T-cell (primary cell): ENCODE measurements at regions not wholly inside any gene's neighbourhood (a gene's known extent, or its start where the extent isn't known, plus 50 kb on each side); places are given as distances from the start of the nearest gene placed in this dataset.
"Not testable (repeated sequence)": the region's sequence is repeated elsewhere in the genome, so short reads cannot be mapped to it uniquely, and the experiment has no call there.

Experiments used
- ATAC-seq, 4 experiments: fragments of 200-7000 bp in 3 of 4; fragments of 150-1000 bp in 1 of 4; cut with Tn5 transposase; replicated peaks in 1 of 4; 1 replicate in 3 of 4; 2 replicates in 1 of 4; pipeline ENCODE4 v1.10.0; 2021; ENCODE audit warnings: moderate library complexity in 3 of 4, mild to moderate bottlenecking in 2 of 4, moderate number of reproducible peaks in 1 of 4
- CTCF ChIA-PET, 2 donors: fragments of 300-600 bp; sonication (Branson Sonifier 250); formaldehyde crosslinking; loops; one replicate each; lab custom pipeline; 2022; ENCODE audit warnings: antibody characterized with exemption in 2 of 2; lab: Charles Lee
- POLR2A ChIA-PET, 2 donors: fragments of 300-600 bp; sonication (Branson Sonifier 250); formaldehyde crosslinking; loops; one replicate each; lab custom pipeline; 2022; ENCODE audit warnings: antibody characterized with exemption in 2 of 2; lab: Charles Lee
- DNase-seq, 35 experiments: peaks; one replicate each; pipeline versions ENCODE4 v3.0.0 to v3.0.0-alpha.2; 2013 to 2023
- H3K27ac ChIP-seq: one replicate; pipeline ENCODE4 v1.5.1; 2013; ENCODE audit warnings: low read length
- H3K27me3 ChIP-seq, 2 experiments: replicated peaks in 1 of 2; 1 replicate in 1 of 2; 2 replicates in 1 of 2; pipeline versions ENCODE4 v1.6.1 to v1.7.0; 2013; ENCODE audit warnings: low read length in 1 of 2, mixed read lengths in 1 of 2; ENCODE audit not compliant: control insufficient read depth in 2 of 2, insufficient read depth in 2 of 2; ENCODE audit errors: extremely low read depth in 1 of 2
- H3K36me3 ChIP-seq, 2 donors: 1 replicate in 1 of 2; 2 replicates in 1 of 2; pipeline versions ENCODE4 v1.6.1 to v1.7.0; 2013; ENCODE audit warnings: low read length in 1 of 2; ENCODE audit not compliant: control insufficient read depth in 2 of 2, insufficient read depth in 1 of 2; ENCODE audit errors: extremely low read depth in 1 of 2
- H3K4me1 ChIP-seq, 2 experiments: 1 replicate in 1 of 2; 2 replicates in 1 of 2; pipeline versions ENCODE4 v1.6.1 to v1.7.0; 2013; ENCODE audit warnings: low read length in 2 of 2, mixed read lengths in 1 of 2; ENCODE audit not compliant: insufficient read depth in 2 of 2, control insufficient read depth in 1 of 2; ENCODE audit errors: extremely low read depth in 1 of 2
- H3K4me3 ChIP-seq, 2 donors: 1 replicate in 1 of 2; 2 replicates in 1 of 2; pipeline versions ENCODE4 v1.5.1 to v1.7.0; 2013; ENCODE audit warnings: mild to moderate bottlenecking in 2 of 2, low read length in 1 of 2, moderate library complexity in 1 of 2; ENCODE audit not compliant: control insufficient read depth in 1 of 2; ENCODE audit errors: extremely low read depth in 1 of 2
- H3K9me3 ChIP-seq: 2 replicates; pipeline ENCODE4 v1.7.0; 2013
- H3K27ac Mint-ChIP-seq, 2 donors: one replicate each; pipeline ENCODE4 v1.8.0; 2020 to 2021; ENCODE audit warnings: mild to moderate bottlenecking in 2 of 2, mixed read lengths in 2 of 2
- H3K27me3 Mint-ChIP-seq, 2 donors: one replicate each; pipeline ENCODE4 v1.8.0; 2021 to 2022; ENCODE audit warnings: mixed read lengths in 2 of 2
- H3K36me3 Mint-ChIP-seq: one replicate; pipeline ENCODE4 v1.8.0; 2021; ENCODE audit warnings: mixed read lengths
- H3K4me1 Mint-ChIP-seq, 3 donors: one replicate each; pipeline ENCODE4 v1.8.0; 2020 to 2022; ENCODE audit warnings: mixed read lengths in 3 of 3, mild to moderate bottlenecking in 1 of 3
- H3K4me3 Mint-ChIP-seq, 3 donors: one replicate each; pipeline ENCODE4 v1.8.0; 2020 to 2022; ENCODE audit warnings: mild to moderate bottlenecking in 3 of 3, mixed read lengths in 3 of 3, moderate library complexity in 3 of 3
- H3K9me3 Mint-ChIP-seq, 3 donors: one replicate each; pipeline ENCODE4 v1.8.0; 2020 to 2022; ENCODE audit warnings: mixed read lengths in 3 of 3
- WGBS: methylation state at CpG from one replicate; pipeline ENCODE4 v1.1.5; 2013; ENCODE audit warnings: missing lambda C conversion rate; ENCODE audit not compliant: insufficient coverage; 5-methylcytosine and 5-hydroxymethylcytosine counted together

- H3K4me3 Mint-ChIP-seq = no peak overlapping the region
- peaks cover 4 to 12% (median 9%) of the 10 kb centered on the region in 3 donors for H3K9me3 Mint-ChIP-seq
- no peaks in the 10 kb centered on the region for H3K4me1 ChIP-seq
- H3K36me3 Mint-ChIP-seq = no peaks in the 10 kb centered on the region
- CTCF ChIA-PET = no interaction called here
- H3K4me3 ChIP-seq = no peak overlapping the region
- no peak overlapping the region for H3K27ac Mint-ChIP-seq
- DNase-seq (no peak), ATAC-seq (no peak)
- POLR2A ChIA-PET = no interaction called here
- no peaks in the 10 kb centered on the region for H3K27me3 ChIP-seq
- no peaks in the 10 kb centered on the region for H3K4me1 Mint-ChIP-seq
- H3K36me3 ChIP-seq = no peaks in the 10 kb centered on the region
- no peak overlapping the region for H3K27ac ChIP-seq
- H3K9me3 ChIP-seq = no peaks in the 10 kb centered on the region
- no peaks in the 10 kb centered on the region for H3K27me3 Mint-ChIP-seq
Measured at GRCh38 chr13:55572408-55572807, 1568.3 kb upstream of the PRR20A start.

DNA sequence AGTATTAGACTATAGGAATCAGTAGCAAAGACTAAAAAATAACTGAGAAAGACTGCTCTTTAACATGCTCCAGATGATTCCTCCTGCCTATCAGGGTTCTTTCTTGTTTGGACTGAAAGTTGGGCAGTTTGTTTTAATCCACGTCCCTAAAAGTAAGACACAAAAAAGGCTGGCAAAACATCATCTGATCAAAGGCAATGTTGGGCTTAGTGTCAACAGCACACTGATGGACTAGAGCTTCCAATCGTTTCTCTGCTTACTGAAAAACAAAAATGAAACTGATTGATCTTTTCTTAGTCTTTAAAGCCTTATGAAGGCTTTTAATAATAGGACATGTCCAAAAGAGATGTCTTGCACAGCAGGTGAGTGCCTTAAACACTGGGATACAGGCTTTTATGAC, 1567.9 kb upstream of the PRR20A start:
- Mint-ChIP-seq H3K36me3 (no peaks in the 10 kb centered on the region), H3K4me1 (no peaks in the 10 kb centered on the region), H3K9me3 (peaks cover 4 to 14% (median 9%) of the 10 kb centered on the region in 3 donors), H3K27me3 (no peaks in the 10 kb centered on the region), H3K4me3 (no peak overlapping the region), H3K27ac (no peak overlapping the region)
- Histone ChIP-seq H3K4me3 (no peak overlapping the region), H3K4me1 (no peaks in the 10 kb centered on the region), H3K27me3 (no peaks in the 10 kb centered on the region), H3K9me3 (no peaks in the 10 kb centered on the region), H3K36me3 (no peaks in the 10 kb centered on the region), H3K27ac (no peak overlapping the region)
- 0% methylated on average over 1 of the region's 2 CpGs for WGBS
- POLR2A ChIA-PET = no interaction called here
- no peak for DNase-seq
- ATAC-seq = no peak
- CTCF ChIA-PET = no interaction called here

DNA sequence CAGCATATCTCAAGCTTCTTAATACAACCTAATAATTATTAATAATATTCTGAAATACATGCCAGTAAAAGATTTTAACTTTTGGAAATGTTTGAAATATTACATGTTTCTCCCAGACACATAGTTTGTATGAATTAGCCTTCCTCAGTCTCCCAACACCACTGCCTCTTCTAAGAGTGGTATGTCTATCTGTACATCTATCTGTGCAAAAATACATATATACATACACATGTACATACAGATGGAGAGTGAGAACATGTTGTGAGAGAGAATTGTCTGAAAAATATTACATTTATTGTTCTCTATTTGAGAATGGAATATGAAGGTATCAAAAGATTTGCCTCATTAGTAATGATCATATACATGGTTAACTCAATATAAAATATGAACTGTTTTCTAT, 1567.2 kb upstream of the PRR20A start:
- H3K27me3 ChIP-seq = no peaks in the 10 kb centered on the region
- no peak overlapping the region for H3K27ac ChIP-seq
- Mint-ChIP-seq H3K27ac (no peak overlapping the region), H3K36me3 (no peaks in the 10 kb centered on the region), H3K27me3 (no peaks in the 10 kb centered on the region), H3K4me3 (no peak overlapping the region), H3K4me1 (no peaks in the 10 kb centered on the region), H3K9me3 (peaks cover 4 to 14% (median 9%) of the 10 kb centered on the region in 3 donors)
- ChIA-PET CTCF (no interaction called here), POLR2A (interaction anchor here in 1 of 2 donors (0.8 kb wide), 1 partner anchor 32 kb away, joined by 3 read pairs; no protein-coding TSS in a partner anchor)
- H3K4me1 ChIP-seq = no peaks in the 10 kb centered on the region
- H3K9me3 ChIP-seq = no peaks in the 10 kb centered on the region
- DNase-seq = no peak
- no peaks in the 10 kb centered on the region for H3K36me3 ChIP-seq
- no peak for ATAC-seq
- no peak overlapping the region for H3K4me3 ChIP-seq

DNA sequence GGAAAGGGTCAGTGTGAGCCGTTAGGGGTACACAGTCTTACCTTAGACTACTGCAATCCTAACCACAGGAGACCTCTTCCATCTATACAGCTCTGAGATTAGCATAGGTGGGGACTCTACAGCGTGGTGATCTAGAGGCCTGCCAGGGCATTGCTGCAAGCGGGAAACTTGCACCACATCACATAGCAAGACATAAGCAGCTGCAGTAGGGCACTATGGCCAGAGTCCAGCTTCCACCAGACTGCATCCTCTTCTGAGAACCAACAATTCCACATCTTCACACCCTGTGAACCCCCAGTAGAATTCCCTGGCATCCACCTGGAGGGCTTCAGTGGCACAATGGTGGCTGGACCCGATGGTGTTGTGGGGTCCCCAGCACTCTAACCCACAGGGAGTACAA, 1564.3 kb upstream of the PRR20A start:
- Mint-ChIP-seq H3K4me3 (no peak overlapping the region), H3K27ac (no peak overlapping the region), H3K36me3 (no peaks in the 10 kb centered on the region), H3K4me1 (no peaks in the 10 kb centered on the region), H3K9me3 (peaks cover 11 to 20% (median 17%) of the 10 kb centered on the region in 3 donors), H3K27me3 (no peaks in the 10 kb centered on the region)
- 61% methylated on average over 3 of the region's 4 CpGs for WGBS
- no peak overlapping the region for H3K27ac ChIP-seq
- DNase-seq = no peak
- H3K9me3 ChIP-seq = no peaks in the 10 kb centered on the region
- no peaks in the 10 kb centered on the region for H3K27me3 ChIP-seq
- H3K4me1 ChIP-seq = no peaks in the 10 kb centered on the region
- ChIA-PET POLR2A (no interaction called here), CTCF (no interaction called here)
- no peak overlapping the region for H3K4me3 ChIP-seq
- ATAC-seq = no peak
- no peaks in the 10 kb centered on the region for H3K36me3 ChIP-seq

- H3K27ac Mint-ChIP-seq = no peak overlapping the region
- WGBS = no CpG with 5 or more reads among the region's 1 CpG
- no peak overlapping the region for H3K27ac ChIP-seq
- H3K27me3 ChIP-seq = no peaks in the 10 kb centered on the region
- CTCF ChIA-PET = no interaction called here
- no peaks in the 10 kb centered on the region for H3K36me3 ChIP-seq
- POLR2A ChIA-PET = no interaction called here
- H3K4me1 Mint-ChIP-seq = no peaks in the 10 kb centered on the region
- no peaks in the 10 kb centered on the region for H3K27me3 Mint-ChIP-seq
- no peaks in the 10 kb centered on the region for H3K36me3 Mint-ChIP-seq
- H3K4me1 ChIP-seq = no peaks in the 10 kb centered on the region
- no peak overlapping the region for H3K4me3 ChIP-seq
- ATAC-seq (no peak), DNase-seq (no peak)
- peaks cover 12 to 20% (median 17%) of the 10 kb centered on the region in 3 donors for H3K9me3 Mint-ChIP-seq
- no peaks in the 10 kb centered on the region for H3K9me3 ChIP-seq
- H3K4me3 Mint-ChIP-seq = no peak overlapping the region
Measured at GRCh38 chr13:55577082-55577846, 1563.5 kb upstream of the PRR20A start.

- Mint-ChIP-seq H3K4me3 (no peak overlapping the region), H3K27ac (no peak overlapping the region), H3K36me3 (no peaks in the 10 kb centered on the region), H3K9me3 (peaks cover 14 to 23% (median 17%) of the 10 kb centered on the region in 3 donors), H3K4me1 (no peaks in the 10 kb centered on the region), H3K27me3 (no peaks in the 10 kb centered on the region)
- Histone ChIP-seq H3K9me3 (no peaks in the 10 kb centered on the region), H3K4me1 (no peaks in the 10 kb centered on the region), H3K4me3 (no peak overlapping the region), H3K36me3 (no peaks in the 10 kb centered on the region), H3K27ac (no peak overlapping the region), H3K27me3 (no peaks in the 10 kb centered on the region)
- 50% methylated on average over 1 of the region's 2 CpGs for WGBS
- CTCF ChIA-PET = no interaction called here
- POLR2A ChIA-PET = no interaction called here
- no peak for ATAC-seq
- no peak for DNase-seq
Measured at GRCh38 chr13:55577847-55578210, 1562.9 kb upstream of the PRR20A start.

GRCh38 chr13:55582294-55582693, 1558.4 kb upstream of the PRR20A start:
- H3K36me3 ChIP-seq, ATAC-seq, H3K4me3 ChIP-seq, H3K9me3 ChIP-seq, H3K27ac ChIP-seq, H3K27me3 ChIP-seq, H3K27me3 Mint-ChIP-seq, H3K4me1 Mint-ChIP-seq, H3K36me3 Mint-ChIP-seq, H3K27ac Mint-ChIP-seq, H3K4me3 Mint-ChIP-seq, POLR2A ChIA-PET, H3K4me1 ChIP-seq, CTCF ChIA-PET, DNase-seq: not testable (repeated sequence)
- no CpG with 5 or more reads among the region's 4 CpGs for WGBS
- peaks cover 17 to 24% (median 21%) of the 10 kb centered on the region in 3 donors for H3K9me3 Mint-ChIP-seq
